ENCODE measurements at regions not wholly inside any gene's neighbourhood (a gene's known extent, or its start where the extent isn't known, plus 50 kb on each side); places are given as distances from the start of the nearest gene placed in this dataset.

- TF ChIP-seq TAF1 (IDR thresholded peaks at IDR 0.05; ENCODE audit: low read depth) (no peak), CTCF (IDR thresholded peaks at IDR 0.05; ENCODE audit: poor library complexity, severe bottlenecking) (no peak), RAD21 (conservative IDR thresholded peaks at IDR 0.05) (no peak), EP300 (conservative IDR thresholded peaks at IDR 0.05; ENCODE audit: poor library complexity, severe bottlenecking) (no peak), SMC3 (conservative IDR thresholded peaks at IDR 0.05; ENCODE audit: poor library complexity) (no peak), EZH2 (IDR thresholded peaks at IDR 0.05; ENCODE audit: borderline replicate concordance, insufficient read depth, low read length, poor library complexity, severe bottlenecking) (no peak), POLR2AphosphoS5 (IDR thresholded peaks at IDR 0.05) (no peak), REST (IDR thresholded peaks at IDR 0.05; ENCODE audit: borderline replicate concordance) (no peak), MXI1 (conservative IDR thresholded peaks at IDR 0.05; ENCODE audit: poor library complexity, severe bottlenecking) (no peak)
Measured at GRCh38 chr3:30309961-30310954, 296.1 kb upstream of the TGFBR2 start.

Data from neural cell (in vitro differentiated cells).